ENCODE measurements at regions not wholly inside any gene's neighbourhood (a gene's known extent, or its start where the extent isn't known, plus 50 kb on each side); places are given as distances from the start of the nearest gene placed in this dataset.

- no peak for TF ChIP-seq CTCF (IDR thresholded peaks at IDR 0.05)
- TF ChIP-seq POLR2A (IDR thresholded peaks at IDR 0.05) = no peak
Measured at GRCh38 chr2:157168501-157168900, 89.0 kb upstream of the GALNT5 start.

Data from uterus (tissue), 2 donors.